ENCODE measurements at regions not wholly inside any gene's neighbourhood (a gene's known extent, or its start where the extent isn't known, plus 50 kb on each side); places are given as distances from the start of the nearest gene placed in this dataset.

- POLR2A ChIA-PET, result no interaction called here
These were observed 1323.5 kb upstream of the SLC10A2 start for GRCh38 chr13:104389691-104390090.

DNA sequence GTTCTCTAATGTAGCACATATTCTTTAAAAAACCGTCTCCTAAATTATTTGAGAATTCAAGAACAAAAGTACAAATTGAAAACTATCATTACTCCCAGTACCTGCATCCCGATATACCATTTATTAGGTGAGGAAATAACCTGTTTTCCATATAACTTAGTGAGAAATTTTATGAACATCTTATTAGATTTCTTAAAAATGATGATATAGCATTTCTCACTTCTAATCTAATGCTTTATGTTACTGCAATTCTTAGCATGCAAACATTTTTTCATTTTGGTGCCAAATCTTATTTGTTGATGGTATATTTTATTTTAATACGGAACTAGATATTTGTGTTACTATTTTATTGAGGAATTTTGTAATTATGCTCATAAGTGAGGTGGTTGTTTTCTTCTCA, 1321.3 kb upstream of the SLC10A2 start:
- POLR2A ChIA-PET, result no interaction called here

More at GRCh38 chr13:104389691-104390090, 1323.5 kb upstream of the SLC10A2 start:
- no peak overlapping the region for H3K27ac ChIP-seq (ENCODE audit: extremely low read depth, low read depth, low read length)
- TF ChIP-seq ZNF416 (tag by site-specific recombination; IDR thresholded peaks at IDR 0.05) (no peak), HOXA7 (CRISPR knock-in tag; IDR thresholded peaks at IDR 0.05; ENCODE audit: borderline replicate concordance) (no peak), ZNF394 (tag by site-specific recombination; IDR thresholded peaks at IDR 0.05; ENCODE audit: borderline replicate concordance) (no peak), ZBTB17 (tag by site-specific recombination; IDR thresholded peaks at IDR 0.05) (no peak), ZNF19 (tag by site-specific recombination; IDR thresholded peaks at IDR 0.05; ENCODE audit: low read depth) (no peak), RBAK (tag by site-specific recombination; IDR thresholded peaks at IDR 0.05) (no peak), ZNF292 (tag by site-specific recombination; IDR thresholded peaks at IDR 0.05; ENCODE audit: borderline replicate concordance, low read depth) (no peak), ZBTB7A (tag by site-specific recombination; IDR thresholded peaks at IDR 0.05; ENCODE audit: low read depth) (no peak), ZBTB10 (tag by site-specific recombination; IDR thresholded peaks at IDR 0.05) (no peak), FEZF1 (tag by site-specific recombination; IDR thresholded peaks at IDR 0.05) (no peak), KLF16 (tag by site-specific recombination; IDR thresholded peaks at IDR 0.05) (no peak), ZNF16 (tag by site-specific recombination; IDR thresholded peaks at IDR 0.05; ENCODE audit: low read depth) (no peak), GLIS1 (tag by site-specific recombination; IDR thresholded peaks at IDR 0.05) (no peak), ZNF138 (tag by site-specific recombination; IDR thresholded peaks at IDR 0.05; ENCODE audit: borderline replicate concordance) (no peak)
- no peaks in the 10 kb centered on the region for H3K36me3 ChIP-seq (ENCODE audit: control insufficient read depth in 2 of 2, insufficient read depth in 1 of 2, low read length in 2 of 2)
- no peak overlapping the region for H3K4me3 ChIP-seq (ENCODE audit: low read depth, low read length)
- H3K4me1 ChIP-seq (ENCODE audit: control insufficient read depth, insufficient read depth, low read length), result no peaks in the 10 kb centered on the region
- CTCF ChIA-PET, result no interaction called here
- no peaks in the 10 kb centered on the region for H3K9me3 ChIP-seq (ENCODE audit: control insufficient read depth, insufficient read depth, low read depth, low read length)

GRCh38 chr13:104385404-104385803, 1319.2 kb upstream of the SLC10A2 start:
- Histone ChIP-seq H3K4me3 (ENCODE audit: low read depth, low read length) (no peak overlapping the region), H3K36me3 (ENCODE audit: control insufficient read depth in 2 of 2, insufficient read depth in 1 of 2, low read length in 2 of 2) (no peaks in the 10 kb centered on the region), H3K27ac (ENCODE audit: extremely low read depth, low read depth, low read length) (no peak overlapping the region), H3K4me1 (ENCODE audit: control insufficient read depth, insufficient read depth, low read length) (no peaks in the 10 kb centered on the region), H3K9me3 (ENCODE audit: control insufficient read depth, insufficient read depth, low read depth, low read length) (no peaks in the 10 kb centered on the region)
- TF ChIP-seq ZFP37 (tag by site-specific recombination; IDR thresholded peaks at IDR 0.05), result no peak
- CTCF ChIA-PET, result no interaction called here
- POLR2A ChIA-PET, result no interaction called here

More for the DNA sequence above, 1321.3 kb upstream of the SLC10A2 start:
- H3K36me3 ChIP-seq (ENCODE audit: control insufficient read depth in 2 of 2, insufficient read depth in 1 of 2, low read length in 2 of 2), result no peaks in the 10 kb centered on the region
- no peak overlapping the region for H3K4me3 ChIP-seq (ENCODE audit: low read depth, low read length)
- no peaks in the 10 kb centered on the region for H3K4me1 ChIP-seq (ENCODE audit: control insufficient read depth, insufficient read depth, low read length)
- no peak for TF ChIP-seq ZNF624 (tag by site-specific recombination; IDR thresholded peaks at IDR 0.05)
- TF ChIP-seq ZSCAN23 (tag by site-specific recombination; IDR thresholded peaks at IDR 0.05), result no peak
- no peak for TF ChIP-seq MYNN (tag by site-specific recombination; IDR thresholded peaks at IDR 0.05; ENCODE audit: borderline replicate concordance)
- no peak for TF ChIP-seq ZNF785 (tag by site-specific recombination; IDR thresholded peaks at IDR 0.05)
- no peak for TF ChIP-seq ZNF292 (tag by site-specific recombination; IDR thresholded peaks at IDR 0.05; ENCODE audit: borderline replicate concordance, low read depth)
- TF ChIP-seq, protein P1, sequence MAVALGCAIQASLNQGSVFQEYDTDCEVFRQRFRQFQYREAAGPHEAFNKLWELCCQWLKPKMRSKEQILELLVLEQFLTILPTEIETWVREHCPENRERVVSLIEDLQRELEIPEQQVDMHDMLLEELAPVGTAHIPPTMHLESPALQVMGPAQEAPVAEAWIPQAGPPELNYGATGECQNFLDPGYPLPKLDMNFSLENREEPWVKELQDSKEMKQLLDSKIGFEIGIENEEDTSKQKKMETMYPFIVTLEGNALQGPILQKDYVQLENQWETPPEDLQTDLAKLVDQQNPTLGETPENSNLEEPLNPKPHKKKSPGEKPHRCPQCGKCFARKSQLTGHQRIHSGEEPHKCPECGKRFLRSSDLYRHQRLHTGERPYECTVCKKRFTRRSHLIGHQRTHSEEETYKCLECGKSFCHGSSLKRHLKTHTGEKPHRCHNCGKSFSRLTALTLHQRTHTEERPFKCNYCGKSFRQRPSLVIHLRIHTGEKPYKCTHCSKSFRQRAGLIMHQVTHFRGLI (tag by site-specific recombination; IDR thresholded peaks at IDR 0.05), result no peak
- no peaks in the 10 kb centered on the region for H3K9me3 ChIP-seq (ENCODE audit: control insufficient read depth, insufficient read depth, low read depth, low read length)
- CTCF ChIA-PET, result no interaction called here
- H3K27ac ChIP-seq (ENCODE audit: extremely low read depth, low read depth, low read length), result no peak overlapping the region
